PC-9 (cell line): ENCODE measurements at regions not wholly inside any gene's neighbourhood (a gene's known extent, or its start where the extent isn't known, plus 50 kb on each side); places are given as distances from the start of the nearest gene placed in this dataset.

Source experiments
- BruUV-seq: library from RNA; stranded (reverse); fragments of 400-500 nt; replicated peaks from 2 replicates; lab custom pipeline; 2021; lab: Mats Ljungman, UMichigan
- CTCF ChIA-PET: fragments of 300-600 bp; sonication (Branson Sonifier 250); formaldehyde crosslinking; loops from one replicate; lab custom pipeline; 2022; ENCODE audit warnings: antibody characterized with exemption; lab: Charles Lee
- POLR2A ChIA-PET: fragments of 300-600 bp; sonication (Branson Sonifier 250); formaldehyde crosslinking; loops from one replicate; lab custom pipeline; 2022; ENCODE audit warnings: antibody characterized with exemption; ENCODE audit not compliant: unreplicated experiment; lab: Charles Lee
- DNase-seq, 2 experiments: peaks; one replicate each; pipeline versions ENCODE4 v3.0.0 to v3.0.0-alpha.2; 2015 to 2022; ENCODE audit warnings: mixed read lengths in 1 of 2
- H2AFZ ChIP-seq: fragments of 200-600 bp; sonication (generic); 2 replicates; pipeline ENCODE4 v1.8.1; 2017; ENCODE audit warnings: antibody characterized with exemption
- H3F3A ChIP-seq: fragments of 200-600 bp; sonication (generic); 2 replicates; pipeline ENCODE4 v1.8.1; 2017; ENCODE audit warnings: antibody characterized with exemption, mild to moderate bottlenecking, low read depth; ENCODE audit not compliant: insufficient read depth
- H3K27ac ChIP-seq: fragments of 200-600 bp; sonication (generic); 2 replicates; pipeline ENCODE4 v1.6.1; 2016; ENCODE audit warnings: mixed run types
- H3K27me3 ChIP-seq: fragments of 200-600 bp; sonication (generic); 2 replicates; pipeline ENCODE4 v1.6.1; 2016; ENCODE audit warnings: low read depth, mixed run types; ENCODE audit not compliant: insufficient read depth
- H3K36me3 ChIP-seq: fragments of 200-600 bp; sonication (generic); 2 replicates; pipeline ENCODE4 v1.6.1; 2016; ENCODE audit warnings: low read depth, mixed run types
- H3K4me1 ChIP-seq: fragments of 200-600 bp; sonication (generic); replicated peaks from 2 replicates; pipeline ENCODE4 v1.6.1; 2016; ENCODE audit warnings: mixed run types; ENCODE audit not compliant: insufficient read depth
- H3K4me2 ChIP-seq: fragments of 200-600 bp; sonication (generic); 2 replicates; pipeline ENCODE4 v1.6.1; 2017; ENCODE audit warnings: mixed run types
- H3K4me3 ChIP-seq: fragments of 200-600 bp; sonication (generic); 2 replicates; pipeline ENCODE4 v1.6.1; 2016; ENCODE audit warnings: mixed run types
- H3K79me2 ChIP-seq: fragments of 200-600 bp; sonication (generic); 2 replicates; pipeline ENCODE4 v1.6.1; 2017; ENCODE audit warnings: low read depth, mixed run types
- H3K9me2 ChIP-seq: fragments of 200-600 bp; sonication (generic); 2 replicates; pipeline ENCODE4 v1.8.1; 2017; ENCODE audit warnings: mild to moderate bottlenecking; ENCODE audit not compliant: insufficient read depth
- H3K9me3 ChIP-seq: fragments of 200-600 bp; sonication (generic); 2 replicates; pipeline ENCODE4 v1.8.1; 2016; ENCODE audit warnings: low read depth; ENCODE audit not compliant: insufficient read depth
- H4K20me1 ChIP-seq: fragments of 200-600 bp; sonication (generic); 2 replicates; pipeline ENCODE4 v1.8.1; 2017; ENCODE audit not compliant: insufficient read depth
- EZH2 ChIP-seq: fragments of 200-600 bp; sonication (generic); IDR thresholded peaks from 2 replicates; pipeline ENCODE4 v1.8.0; 2017; ENCODE audit warnings: antibody characterized with exemption, low read depth
- intact Hi-C: fragments of 100-400 bp; cut with micrococcal nuclease; formaldehyde crosslinking; loops from one replicate; pipeline ENCODE4 v1.10.0; 2022; ENCODE audit not compliant: unreplicated experiment
- TF ChIP-seq, protein P1 (sequence below): fragments of 200-600 bp; sonication (generic); conservative IDR thresholded peaks from 2 replicates; pipeline ENCODE4 v1.6.1; 2017; ENCODE audit warnings: mixed run types, antibody characterized with exemption, mild to moderate bottlenecking, moderate library complexity

DNA sequence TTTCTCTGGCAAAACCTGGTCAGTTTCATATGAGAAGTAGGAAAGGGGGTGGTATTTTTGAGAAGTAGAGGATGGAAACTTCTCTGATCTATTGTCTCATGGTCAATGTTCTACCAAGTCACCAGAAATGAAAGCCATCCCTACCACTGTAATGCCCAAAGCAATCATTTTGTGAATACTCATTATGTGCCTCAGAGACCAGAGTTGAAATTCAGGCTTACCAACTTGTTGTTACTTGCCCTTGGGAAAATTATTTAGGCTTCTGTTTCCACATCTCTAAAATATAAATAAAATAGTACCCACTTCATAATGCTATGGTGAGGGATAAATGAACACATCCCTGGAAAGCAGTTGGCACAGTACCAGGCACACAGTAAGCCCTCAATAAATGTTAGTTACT lies 723.7 kb upstream of the TBX3 start:
- H3K4me1 ChIP-seq: no peaks in the 10 kb centered on the region
- TF ChIP-seq, protein P1, sequence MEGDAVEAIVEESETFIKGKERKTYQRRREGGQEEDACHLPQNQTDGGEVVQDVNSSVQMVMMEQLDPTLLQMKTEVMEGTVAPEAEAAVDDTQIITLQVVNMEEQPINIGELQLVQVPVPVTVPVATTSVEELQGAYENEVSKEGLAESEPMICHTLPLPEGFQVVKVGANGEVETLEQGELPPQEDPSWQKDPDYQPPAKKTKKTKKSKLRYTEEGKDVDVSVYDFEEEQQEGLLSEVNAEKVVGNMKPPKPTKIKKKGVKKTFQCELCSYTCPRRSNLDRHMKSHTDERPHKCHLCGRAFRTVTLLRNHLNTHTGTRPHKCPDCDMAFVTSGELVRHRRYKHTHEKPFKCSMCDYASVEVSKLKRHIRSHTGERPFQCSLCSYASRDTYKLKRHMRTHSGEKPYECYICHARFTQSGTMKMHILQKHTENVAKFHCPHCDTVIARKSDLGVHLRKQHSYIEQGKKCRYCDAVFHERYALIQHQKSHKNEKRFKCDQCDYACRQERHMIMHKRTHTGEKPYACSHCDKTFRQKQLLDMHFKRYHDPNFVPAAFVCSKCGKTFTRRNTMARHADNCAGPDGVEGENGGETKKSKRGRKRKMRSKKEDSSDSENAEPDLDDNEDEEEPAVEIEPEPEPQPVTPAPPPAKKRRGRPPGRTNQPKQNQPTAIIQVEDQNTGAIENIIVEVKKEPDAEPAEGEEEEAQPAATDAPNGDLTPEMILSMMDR: no peak
- no peak for TF ChIP-seq EZH2
- intact Hi-C loops: no loop called here
- no peaks in the 10 kb centered on the region for H3K9me3 ChIP-seq
- no peak for DNase-seq
- BruUV-seq: no TSS peak
- ChIA-PET CTCF (no interaction called here), POLR2A (no interaction called here)
- H4K20me1 ChIP-seq: no peaks in the 10 kb centered on the region; the same call in 1 of the 2 replicates
- H3K9me2 ChIP-seq: no peaks in the 10 kb centered on the region
- H3K4me3 ChIP-seq: no peak overlapping the region
- H3K79me2 ChIP-seq: no peaks in the 10 kb centered on the region
- H3K27ac ChIP-seq: no peak overlapping the region
- no peak overlapping the region for H2AFZ ChIP-seq
- peaks cover 3% of the 10 kb centered on the region; the same call in 1 of the 2 replicates for H3K27me3 ChIP-seq
- no peak overlapping the region for H3K4me2 ChIP-seq
- H3K36me3 ChIP-seq: no peaks in the 10 kb centered on the region
- H3F3A ChIP-seq: no peaks in the 10 kb centered on the region

DNA sequence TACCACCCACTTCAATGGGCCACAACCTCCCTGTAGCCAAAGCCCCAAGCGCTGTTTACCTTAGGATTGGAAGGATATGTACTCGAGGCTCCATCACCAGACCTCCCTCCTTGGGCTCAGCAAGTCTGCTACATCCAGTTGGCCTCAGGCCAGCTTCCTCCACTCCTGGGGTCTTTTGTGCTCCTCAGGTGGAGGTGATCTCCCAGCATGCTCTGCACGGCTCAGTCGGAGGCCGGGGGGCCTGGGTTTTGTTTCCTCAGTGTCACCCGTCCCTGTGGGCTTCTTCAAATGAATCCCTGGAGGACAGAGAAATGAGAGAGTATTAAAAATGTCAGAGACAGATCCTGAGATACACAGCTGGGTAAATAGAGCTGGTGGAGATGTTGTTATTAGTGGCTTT lies 723.1 kb upstream of the TBX3 start:
- Histone ChIP-seq H3K36me3 (no peaks in the 10 kb centered on the region), H3K27ac (no peak overlapping the region), H3F3A (no peaks in the 10 kb centered on the region), H3K4me1 (no peaks in the 10 kb centered on the region), H3K9me2 (no peaks in the 10 kb centered on the region), H4K20me1 (no peaks in the 10 kb centered on the region; the same call in 1 of the 2 replicates), H2AFZ (no peak overlapping the region), H3K79me2 (no peaks in the 10 kb centered on the region), H3K9me3 (no peaks in the 10 kb centered on the region), H3K27me3 (peaks cover 3% of the 10 kb centered on the region; the same call in 1 of the 2 replicates), H3K4me2 (no peak overlapping the region), H3K4me3 (no peak overlapping the region)
- no TSS peak for BruUV-seq
- ChIA-PET POLR2A (no interaction called here), CTCF (no interaction called here)
- no peak for DNase-seq
- intact Hi-C loops: no loop called here
- no peak for TF ChIP-seq EZH2
- TF ChIP-seq, protein P1: no peak

DNA sequence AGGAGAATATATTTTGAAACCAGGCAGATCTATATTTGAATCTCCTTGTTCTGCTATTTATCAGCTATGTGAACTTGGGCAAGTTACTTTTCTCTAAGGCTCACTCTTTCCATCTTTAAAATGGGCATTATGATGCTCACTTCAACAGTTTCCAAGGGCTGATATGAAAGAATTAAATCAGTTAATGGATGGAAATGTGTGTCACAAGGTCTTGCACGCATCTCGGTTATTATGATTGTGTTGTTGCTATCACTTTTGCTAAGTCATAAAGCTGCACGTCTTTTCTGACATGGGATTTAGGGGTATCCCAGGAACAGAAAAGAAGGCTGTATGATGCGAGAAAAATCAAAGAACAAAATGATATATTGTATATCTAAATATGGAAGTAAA lies 721.5 kb upstream of the TBX3 start:
- Histone ChIP-seq H3K36me3 (no peaks in the 10 kb centered on the region), H3K9me3 (no peaks in the 10 kb centered on the region), H3K4me2 (no peak overlapping the region), H3K9me2 (no peaks in the 10 kb centered on the region), H4K20me1 (no peaks in the 10 kb centered on the region; the same call in 1 of the 2 replicates), H3K4me3 (no peak overlapping the region), H3K79me2 (no peaks in the 10 kb centered on the region), H3K27me3 (0 out of 2 replicates have a peak, but pooled peaks cover 8% of the 10 kb centered on the region), H3F3A (no peaks in the 10 kb centered on the region), H3K27ac (no peak overlapping the region), H3K4me1 (no peaks in the 10 kb centered on the region), H2AFZ (no peak overlapping the region)
- ChIA-PET CTCF (no interaction called here), POLR2A (no interaction called here)
- intact Hi-C loops: no loop called here
- no TSS peak for BruUV-seq
- DNase-seq: no peak
- TF ChIP-seq, protein P1: no peak
- TF ChIP-seq EZH2: no peak
